GM12865 (cell line): ENCODE measurements at regions not wholly inside any gene's neighbourhood (a gene's known extent, or its start where the extent isn't known, plus 50 kb on each side); places are given as distances from the start of the nearest gene placed in this dataset.

Experiments used
- DNase-seq: peaks from one replicate; pipeline ENCODE4 v3.0.0; 2010; ENCODE audit warnings: low read depth
- H3K4me3 ChIP-seq: 2 replicates; pipeline ENCODE4 v1.5.1; 2011; ENCODE audit warnings: mild to moderate bottlenecking, low read depth, low read length, control low read depth
- CTCF ChIP-seq: IDR thresholded peaks from 2 replicates; pipeline ENCODE4 v1.5.1; 2011; ENCODE audit warnings: low read length, control low read depth, low read depth, inconsistent platforms; ENCODE audit not compliant: insufficient read depth; ENCODE audit errors: missing control alignments

DNA sequence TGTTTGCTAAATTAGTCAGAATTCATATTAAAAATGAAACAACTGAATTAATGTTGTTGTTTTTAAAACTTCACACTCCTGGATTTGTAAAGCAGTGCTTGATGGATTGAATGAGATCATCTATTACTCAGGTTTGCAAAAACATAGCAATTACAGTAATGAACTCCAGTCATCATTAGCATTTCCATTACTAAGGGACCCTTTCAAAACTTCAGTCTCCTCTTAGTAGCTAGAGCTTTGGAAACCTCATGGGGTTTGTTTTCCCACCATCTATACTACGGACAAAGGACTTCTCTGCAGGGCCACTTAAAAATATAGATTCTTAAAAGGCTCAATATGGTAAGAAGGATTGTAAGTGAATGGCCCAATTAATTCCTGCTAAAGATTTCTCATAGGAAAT, 174.5 kb upstream of the PRNP start:
- H3K4me3 ChIP-seq = no peak overlapping the region
- DNase-seq = no peak
- no peak for TF ChIP-seq CTCF

DNA sequence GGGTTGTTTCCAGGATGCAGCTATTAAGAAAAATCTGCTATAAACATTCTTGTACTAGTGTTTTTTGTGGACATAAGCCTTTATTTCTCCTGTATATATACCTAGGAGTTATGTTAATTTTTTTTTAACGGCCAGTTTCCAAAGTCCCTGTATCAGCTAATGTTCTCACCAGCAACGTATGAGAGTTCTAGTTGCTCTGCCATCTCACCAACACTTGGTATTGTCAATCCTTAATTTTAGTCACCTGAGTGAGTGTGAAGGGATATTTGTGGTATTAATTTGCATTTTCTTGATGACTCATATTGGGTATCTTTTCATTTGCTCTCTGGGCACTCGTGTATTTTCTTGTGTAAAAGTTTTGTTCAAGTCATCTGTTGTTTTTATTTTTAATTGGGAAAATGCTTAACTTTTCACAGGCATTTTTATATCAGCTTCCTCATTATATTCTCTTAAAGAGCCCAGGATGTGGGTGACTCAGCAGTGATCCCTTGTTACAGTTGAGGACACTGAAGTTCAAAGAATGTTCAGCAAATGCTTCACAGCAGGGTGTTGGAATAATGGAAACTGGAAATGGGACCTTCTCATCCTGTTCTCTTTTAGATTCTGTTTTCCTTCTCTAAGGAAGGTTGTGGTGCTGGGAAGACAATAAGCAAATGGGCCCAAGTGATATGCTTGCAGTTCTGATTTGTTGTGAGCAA, 176.3 kb upstream of the PRNP start:
- no peak for DNase-seq
- TF ChIP-seq CTCF = no peak
- no peak overlapping the region for H3K4me3 ChIP-seq

DNA sequence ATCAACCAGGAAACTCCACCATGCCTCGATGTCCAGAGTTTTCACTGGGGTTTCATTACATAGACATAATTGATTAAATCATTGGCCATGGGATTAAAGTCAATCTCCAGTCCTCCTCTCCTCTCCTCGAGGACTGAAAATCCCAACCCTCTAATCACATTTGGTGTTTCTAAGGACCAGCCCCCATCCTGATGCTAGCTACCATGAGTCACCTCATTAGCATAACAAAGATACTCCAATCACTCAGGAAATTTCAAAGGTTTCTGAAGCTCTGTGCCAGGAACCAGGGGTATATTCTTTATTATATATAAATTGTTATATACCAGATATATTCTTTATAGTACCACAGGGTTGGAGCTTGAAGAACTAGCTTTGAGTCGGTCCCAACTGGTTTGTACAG, 177.5 kb upstream of the PRNP start:
- DNase-seq = no peak
- no peak overlapping the region for H3K4me3 ChIP-seq
- no peak for TF ChIP-seq CTCF

- H3K4me3 ChIP-seq = no peak overlapping the region
- TF ChIP-seq CTCF = no peak
- DNase-seq = no peak
These were observed 179.0 kb upstream of the PRNP start for GRCh38 chr20:4507288-4507719.

GRCh38 chr20:4504814-4505213, 181.4 kb upstream of the PRNP start:
- no peak overlapping the region for H3K4me3 ChIP-seq
- no peak for TF ChIP-seq CTCF
- DNase-seq = no peak

DNA sequence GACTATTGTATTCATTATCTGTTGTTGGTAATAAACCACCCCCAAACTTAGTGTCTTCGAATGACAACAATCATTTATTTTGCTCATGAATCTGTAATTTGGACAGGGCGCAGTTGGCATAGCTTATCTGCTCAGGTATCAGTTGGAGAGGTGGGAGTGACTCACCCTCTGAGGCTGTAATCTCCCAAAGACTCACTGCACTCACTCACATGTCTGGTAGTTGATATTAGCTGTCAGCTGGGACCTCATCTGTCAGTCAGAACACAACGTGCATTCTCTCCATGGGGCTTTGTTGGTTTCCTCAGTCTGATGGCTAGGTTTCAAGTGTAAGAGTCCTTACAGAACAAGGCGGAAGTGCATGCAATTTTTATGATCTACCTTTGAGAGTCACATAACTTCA, 183.5 kb upstream of the PRNP start:
- no peak overlapping the region for H3K4me3 ChIP-seq

More for the DNA sequence above, 183.5 kb upstream of the PRNP start:
- TF ChIP-seq CTCF = no peak
- DNase-seq = no peak
